Activated naive CD8-positive, alpha-beta T cell treated with anti-CD3 and anti-CD28 coated beads, Interleukin-2, amount 50 U/mL, for 24 hours (primary cell): ENCODE measurements at regions not wholly inside any gene's neighbourhood (a gene's known extent, or its start where the extent isn't known, plus 50 kb on each side); places are given as distances from the start of the nearest gene placed in this dataset.

ENCODE experiments used
- ATAC-seq: fragments of 150-1000 bp; cut with Tn5 transposase; one replicate; pipeline ENCODE4 v1.10.0; 2021
- DNase-seq: peaks from one replicate; pipeline ENCODE4 v3.0.0; 2021
- H3K27ac Mint-ChIP-seq: one replicate; pipeline ENCODE4 v1.8.0; 2021; ENCODE audit warnings: mild to moderate bottlenecking, mixed read lengths
- H3K27me3 Mint-ChIP-seq: one replicate; pipeline ENCODE4 v1.8.0; 2021; ENCODE audit warnings: mixed read lengths
- H3K36me3 Mint-ChIP-seq: one replicate; pipeline ENCODE4 v1.8.0; 2021; ENCODE audit warnings: low read depth, mixed read lengths
- H3K4me1 Mint-ChIP-seq: one replicate; pipeline ENCODE4 v1.8.0; 2021; ENCODE audit warnings: mixed read lengths
- H3K4me3 Mint-ChIP-seq: one replicate; pipeline ENCODE4 v1.8.0; 2021; ENCODE audit warnings: mild to moderate bottlenecking, moderate library complexity, mixed read lengths
- H3K9me3 Mint-ChIP-seq: one replicate; pipeline ENCODE4 v1.8.0; 2021; ENCODE audit warnings: mixed read lengths

GRCh38 chr15:66615846-66616245, 50.0 kb upstream of the LCTL start:
- DNase-seq = no peak
- peaks cover 5% of the 10 kb centered on the region for H3K27me3 Mint-ChIP-seq
- H3K9me3 Mint-ChIP-seq = no peaks in the 10 kb centered on the region
- H3K36me3 Mint-ChIP-seq = no peaks in the 10 kb centered on the region
- H3K27ac Mint-ChIP-seq = no peak overlapping the region
- H3K4me3 Mint-ChIP-seq = no peak overlapping the region
- no peak for ATAC-seq
- peaks cover 10% of the 10 kb centered on the region for H3K4me1 Mint-ChIP-seq

GRCh38 chr15:66617137-66618090, 51.6 kb upstream of the LCTL start:
- Mint-ChIP-seq H3K9me3 (no peaks in the 10 kb centered on the region), H3K27ac (no peak overlapping the region), H3K27me3 (peaks cover 14% of the 10 kb centered on the region), H3K36me3 (no peaks in the 10 kb centered on the region), H3K4me1 (peaks cover 10% of the 10 kb centered on the region), H3K4me3 (no peak overlapping the region)
- ATAC-seq (no peak), DNase-seq (no peak)

- H3K27me3 Mint-ChIP-seq = peaks cover 29% of the 10 kb centered on the region
- ATAC-seq (peak; percentile 62), DNase-seq (peak; percentile 58)
- H3K27ac Mint-ChIP-seq = no peak overlapping the region
- no peaks in the 10 kb centered on the region for H3K36me3 Mint-ChIP-seq
- no peaks in the 10 kb centered on the region for H3K9me3 Mint-ChIP-seq
- no peaks in the 10 kb centered on the region for H3K4me1 Mint-ChIP-seq
- no peak overlapping the region for H3K4me3 Mint-ChIP-seq
Measured at GRCh38 chr15:66619152-66619903, 53.5 kb upstream of the LCTL start.

- Mint-ChIP-seq H3K36me3 (no peaks in the 10 kb centered on the region), H3K27me3 (peaks cover 32% of the 10 kb centered on the region), H3K4me1 (no peaks in the 10 kb centered on the region), H3K4me3 (no peak overlapping the region), H3K9me3 (no peaks in the 10 kb centered on the region), H3K27ac (no peak overlapping the region)
- ATAC-seq (no peak), DNase-seq (no peak)
Measured at GRCh38 chr15:66620341-66620740, 54.5 kb upstream of the LCTL start.

- Mint-ChIP-seq H3K4me3 (no peak overlapping the region), H3K4me1 (no peaks in the 10 kb centered on the region), H3K27ac (no peak overlapping the region), H3K9me3 (no peaks in the 10 kb centered on the region), H3K36me3 (no peaks in the 10 kb centered on the region), H3K27me3 (peaks cover 32% of the 10 kb centered on the region)
- DNase-seq (no peak), ATAC-seq (no peak)
Measured at GRCh38 chr15:66620744-66621344, 55.0 kb upstream of the LCTL start.

GRCh38 chr15:66621491-66622467, 56.0 kb upstream of the LCTL start:
- no peak overlapping the region for H3K4me3 Mint-ChIP-seq
- no peak for ATAC-seq

GRCh38 chr15:66622591-66623022, 56.8 kb upstream of the LCTL start:
- DNase-seq = no peak
- Mint-ChIP-seq H3K9me3 (no peaks in the 10 kb centered on the region), H3K4me1 (no peaks in the 10 kb centered on the region), H3K36me3 (no peaks in the 10 kb centered on the region), H3K27ac (no peak overlapping the region), H3K4me3 (no peak overlapping the region), H3K27me3 (peaks cover 32% of the 10 kb centered on the region)
- ATAC-seq = no peak

More at GRCh38 chr15:66621491-66622467, 56.0 kb upstream of the LCTL start:
- Mint-ChIP-seq H3K27ac (no peak overlapping the region), H3K9me3 (no peaks in the 10 kb centered on the region), H3K4me1 (no peaks in the 10 kb centered on the region), H3K36me3 (no peaks in the 10 kb centered on the region), H3K27me3 (peaks cover 32% of the 10 kb centered on the region)
- no peak for DNase-seq

GRCh38 chr15:66623801-66624453, 58.1 kb upstream of the LCTL start:
- no peak for ATAC-seq
- Mint-ChIP-seq H3K27me3 (peaks cover 32% of the 10 kb centered on the region), H3K4me3 (no peak overlapping the region), H3K4me1 (no peaks in the 10 kb centered on the region), H3K27ac (no peak overlapping the region), H3K36me3 (no peaks in the 10 kb centered on the region), H3K9me3 (no peaks in the 10 kb centered on the region)
- no peak for DNase-seq

- DNase-seq (no peak), ATAC-seq (no peak)
- H3K4me3 Mint-ChIP-seq = no peak overlapping the region
- no peaks in the 10 kb centered on the region for H3K36me3 Mint-ChIP-seq
- H3K27me3 Mint-ChIP-seq = peaks cover 30% of the 10 kb centered on the region
- H3K27ac Mint-ChIP-seq = no peak overlapping the region
- no peaks in the 10 kb centered on the region for H3K9me3 Mint-ChIP-seq
- H3K4me1 Mint-ChIP-seq = no peaks in the 10 kb centered on the region
Measured at GRCh38 chr15:66625531-66625930, 59.7 kb upstream of the LCTL start.

GRCh38 chr15:66625974-66626373, 60.2 kb upstream of the LCTL start:
- Mint-ChIP-seq H3K27me3 (peaks cover 25% of the 10 kb centered on the region), H3K36me3 (no peaks in the 10 kb centered on the region), H3K27ac (no peak overlapping the region), H3K4me1 (no peaks in the 10 kb centered on the region), H3K9me3 (no peaks in the 10 kb centered on the region), H3K4me3 (no peak overlapping the region)
- ATAC-seq (no peak), DNase-seq (no peak)

- Mint-ChIP-seq H3K36me3 (no peaks in the 10 kb centered on the region), H3K4me1 (no peaks in the 10 kb centered on the region), H3K9me3 (no peaks in the 10 kb centered on the region), H3K27me3 (peaks cover 4% of the 10 kb centered on the region), H3K4me3 (no peak overlapping the region), H3K27ac (no peak overlapping the region)
- DNase-seq (no peak), ATAC-seq (no peak)
Measured at GRCh38 chr15:66628976-66629723, 63.4 kb upstream of the LCTL start.

- no peak overlapping the region for H3K27ac Mint-ChIP-seq
- no peaks in the 10 kb centered on the region for H3K4me1 Mint-ChIP-seq
- no peaks in the 10 kb centered on the region for H3K36me3 Mint-ChIP-seq
- H3K27me3 Mint-ChIP-seq = no peaks in the 10 kb centered on the region
- no peak overlapping the region for H3K4me3 Mint-ChIP-seq
- no peaks in the 10 kb centered on the region for H3K9me3 Mint-ChIP-seq
- DNase-seq (no peak), ATAC-seq (no peak)
Measured at GRCh38 chr15:66629817-66630576, 64.2 kb upstream of the LCTL start.
